GM12891 (cell line): ENCODE measurements at regions not wholly inside any gene's neighbourhood (a gene's known extent, or its start where the extent isn't known, plus 50 kb on each side); places are given as distances from the start of the nearest gene placed in this dataset.

Experiments
- DNase-seq: peaks from one replicate; pipeline ENCODE4 v3.0.0; 2011; ENCODE audit warnings: low spot score; ENCODE audit not compliant: insufficient read length
- FAIRE-seq: peaks from 2 replicates; lab custom pipeline; 2011; peaks lifted over from hg19 to GRCh38; lab: Jason Lieb, UNC
- PAX5 ChIP-seq: IDR thresholded peaks from 2 replicates; pipeline ENCODE4 v1.6.1; 2011; ENCODE audit warnings: low read length, moderate library complexity, mild to moderate bottlenecking; ENCODE audit not compliant: insufficient read depth, severe bottlenecking
- POLR2A ChIP-seq: IDR thresholded peaks from 2 replicates; pipeline ENCODE4 v1.6.1; 2011; ENCODE audit warnings: low read depth, low read length, control low read depth
- POLR2AphosphoS5 ChIP-seq: IDR thresholded peaks from 2 replicates; pipeline ENCODE4 v1.6.1; 2011; ENCODE audit warnings: low read depth, low read length, control low read depth
- POU2F2 ChIP-seq: IDR thresholded peaks from 2 replicates; pipeline ENCODE4 v1.6.1; 2011; ENCODE audit warnings: low read depth, mild to moderate bottlenecking, control low read depth, low read length, moderate library complexity
- SPI1 ChIP-seq: IDR thresholded peaks from 2 replicates; pipeline ENCODE4 v1.6.1; 2011; ENCODE audit warnings: low read depth, low read length, control low read depth
- TAF1 ChIP-seq: IDR thresholded peaks from 2 replicates; pipeline ENCODE4 v1.6.1; 2011; ENCODE audit warnings: low read depth, low read length, control low read depth

DNA sequence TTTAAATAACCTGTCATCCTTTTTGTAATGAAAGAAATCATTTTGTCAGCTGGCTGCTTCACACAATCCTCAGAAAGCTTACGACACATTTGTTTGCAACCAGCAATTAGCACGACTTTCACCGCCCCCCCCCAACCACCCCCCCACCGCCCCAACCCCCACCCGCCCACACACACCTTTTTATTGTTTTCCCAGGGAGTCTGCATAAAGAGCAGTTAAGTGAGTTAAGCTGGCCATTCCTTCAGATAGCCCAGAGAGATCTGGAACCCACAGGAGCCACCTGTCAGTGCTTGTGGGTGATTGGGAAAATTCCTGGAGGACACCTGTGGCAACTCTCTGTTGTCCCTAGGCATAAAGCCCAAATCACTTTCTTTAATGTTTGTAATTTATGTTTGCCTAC is 175.7 kb upstream of the FMR1 start:
- no peak for FAIRE-seq
- TF ChIP-seq POLR2AphosphoS5 (no peak), TAF1 (no peak), SPI1 (no peak), PAX5 (no peak), POU2F2 (no peak), POLR2A (no peak)
- no peak for DNase-seq

DNA sequence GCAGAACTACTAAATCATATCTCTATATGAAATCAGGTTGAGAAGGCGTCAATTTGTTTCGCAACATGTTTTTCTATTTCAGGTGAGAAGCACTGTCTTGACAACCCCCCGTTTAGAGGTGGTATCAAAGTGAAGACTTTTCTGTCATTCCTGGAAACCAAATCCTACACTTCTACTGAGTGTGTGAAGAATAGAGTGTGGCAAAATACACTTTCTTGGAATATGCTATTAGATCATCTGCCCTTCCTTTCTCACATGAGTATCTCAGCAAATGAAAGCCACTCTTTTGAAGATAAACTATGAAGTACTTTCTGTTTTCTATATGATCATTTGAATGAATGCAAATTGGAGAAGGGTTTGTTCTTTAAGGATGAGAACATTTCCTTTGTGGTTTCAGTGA is 174.0 kb upstream of the FMR1 start:
- TF ChIP-seq POU2F2 (no peak), PAX5 (no peak), POLR2A (no peak), POLR2AphosphoS5 (no peak), TAF1 (no peak), SPI1 (no peak)
- FAIRE-seq = no peak
- no peak for DNase-seq

DNA sequence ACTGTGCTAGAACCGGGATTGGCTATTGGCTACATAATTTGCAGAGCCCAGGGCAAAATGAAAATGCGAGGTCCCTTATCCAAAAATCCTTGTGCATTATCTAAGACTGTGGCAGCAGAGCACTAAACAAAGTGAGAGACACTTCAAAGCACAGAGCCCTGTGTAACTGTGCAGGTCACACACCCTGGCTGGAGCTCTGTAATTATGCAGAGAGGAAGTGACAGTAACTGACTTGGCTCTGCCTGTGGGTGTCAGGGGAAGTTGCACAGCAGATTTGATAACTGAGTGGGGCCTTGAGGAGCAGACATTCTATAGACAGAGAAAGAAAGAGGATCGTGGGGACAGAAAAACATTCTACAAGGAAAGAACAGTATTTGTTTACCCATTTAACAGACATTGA is 173.5 kb upstream of the FMR1 start:
- FAIRE-seq = no peak
- DNase-seq = no peak
- TF ChIP-seq SPI1 (no peak), TAF1 (no peak), POU2F2 (no peak), PAX5 (no peak), POLR2A (no peak), POLR2AphosphoS5 (no peak)

DNA sequence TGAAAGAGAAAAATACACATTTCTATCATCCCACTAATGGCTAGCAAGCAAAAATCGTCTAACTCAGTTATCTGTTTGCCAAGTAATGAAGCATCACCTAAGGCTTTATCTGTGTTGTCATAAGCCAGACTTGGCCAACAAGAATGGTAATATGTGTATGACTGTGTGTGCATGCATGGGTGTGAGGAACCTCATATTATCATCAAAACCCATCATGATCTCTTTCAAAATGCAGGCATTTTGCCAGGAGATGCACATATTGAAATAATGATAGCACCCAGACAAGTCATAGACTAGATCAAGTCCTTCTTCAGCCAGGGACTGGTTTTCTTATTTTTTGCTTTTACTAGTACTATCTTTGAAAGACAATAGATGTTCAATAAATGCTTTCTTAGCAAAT is 172.5 kb upstream of the FMR1 start:
- no peak for FAIRE-seq

DNA sequence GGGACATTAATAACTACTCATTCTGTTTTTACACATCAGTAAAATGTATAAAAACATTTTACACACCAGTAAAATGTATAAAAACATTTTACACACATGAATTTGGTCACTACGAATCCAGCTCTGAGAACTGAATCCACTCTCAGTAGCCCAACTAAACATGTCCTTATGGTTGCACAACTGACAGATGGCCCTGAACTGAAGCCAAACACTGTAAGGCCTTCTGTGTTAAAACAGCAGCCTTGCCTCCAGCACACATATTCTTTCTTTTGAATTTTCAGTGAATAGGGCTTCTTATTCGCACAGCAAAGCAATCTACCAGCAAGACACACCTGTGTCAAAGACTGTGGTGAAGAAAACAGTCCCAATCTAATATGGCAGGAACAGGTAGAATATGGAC is 169.9 kb upstream of the FMR1 start:
- FAIRE-seq (no peak), DNase-seq (no peak)
- no peak for TF ChIP-seq PAX5
- TF ChIP-seq POLR2A = no peak
- TF ChIP-seq TAF1 = no peak
- TF ChIP-seq SPI1 = no peak
- no peak for TF ChIP-seq POU2F2

More for the DNA sequence above, 172.5 kb upstream of the FMR1 start:
- no peak for TF ChIP-seq SPI1
- TF ChIP-seq TAF1 = no peak
- TF ChIP-seq POU2F2 = no peak
- TF ChIP-seq POLR2A = no peak
- TF ChIP-seq POLR2AphosphoS5 = no peak
- no peak for TF ChIP-seq PAX5
- DNase-seq = no peak

DNA sequence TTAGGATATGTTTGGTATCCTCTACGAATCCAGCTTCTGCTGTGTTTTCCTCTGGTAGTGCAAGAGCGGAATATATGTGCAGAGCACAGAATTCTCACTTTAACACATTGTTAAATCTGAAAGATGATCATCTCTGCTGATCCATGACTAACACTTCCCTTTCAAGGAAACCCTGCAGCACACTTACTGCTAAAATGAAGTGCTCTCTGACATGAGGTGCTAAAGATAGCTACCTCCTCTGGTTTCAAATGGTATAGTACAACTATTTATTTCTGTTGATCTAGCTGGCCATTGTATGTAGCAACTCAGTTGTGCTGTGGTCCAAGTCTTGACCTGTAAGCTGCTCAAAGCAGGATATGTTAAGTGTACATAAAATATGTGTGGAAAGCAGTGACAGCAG is 162.4 kb upstream of the FMR1 start:
- DNase-seq (no peak), FAIRE-seq (no peak)
- TF ChIP-seq PAX5 (no peak), TAF1 (no peak), POU2F2 (no peak), POLR2A (no peak), POLR2AphosphoS5 (no peak), SPI1 (no peak)

DNA sequence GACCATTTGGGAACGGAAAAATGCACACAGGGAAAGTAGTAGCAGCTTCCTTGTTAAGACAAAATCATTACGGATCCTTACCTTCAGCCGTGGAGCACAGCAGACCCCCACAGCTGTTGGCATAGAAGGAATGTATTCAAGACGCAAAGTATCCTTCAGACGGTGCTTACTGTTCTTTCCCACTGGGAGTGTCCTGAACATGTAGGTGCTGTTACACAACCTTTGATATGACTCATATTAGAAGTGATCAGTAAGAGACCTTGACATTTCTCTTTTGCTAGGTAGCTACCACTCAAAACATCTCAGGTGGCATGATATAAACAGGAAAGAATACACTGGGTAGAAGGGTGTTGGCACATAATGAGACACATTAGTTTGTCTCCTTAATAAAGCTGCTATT is 154.0 kb upstream of the FMR1 start:
- TF ChIP-seq TAF1 = no peak
- no peak for TF ChIP-seq POLR2A
- no peak for TF ChIP-seq SPI1
- TF ChIP-seq POLR2AphosphoS5 = no peak
- no peak for TF ChIP-seq PAX5
- no peak for TF ChIP-seq POU2F2
- DNase-seq = no peak

GRCh38 chrX:147763131-147763530 is 148.6 kb upstream of the FMR1 start:
- DNase-seq (no peak), FAIRE-seq (no peak)
- no peak for TF ChIP-seq SPI1
- TF ChIP-seq POLR2AphosphoS5 = no peak
- TF ChIP-seq TAF1 = no peak
- no peak for TF ChIP-seq PAX5
- TF ChIP-seq POU2F2 = no peak
- no peak for TF ChIP-seq POLR2A

More for the DNA sequence above, 154.0 kb upstream of the FMR1 start:
- FAIRE-seq = no peak

- DNase-seq = no peak
- TF ChIP-seq PAX5 (no peak), POLR2AphosphoS5 (no peak)
- FAIRE-seq = no peak
Observed at GRCh38 chrX:147764868-147765267, 146.9 kb upstream of the FMR1 start.

DNA sequence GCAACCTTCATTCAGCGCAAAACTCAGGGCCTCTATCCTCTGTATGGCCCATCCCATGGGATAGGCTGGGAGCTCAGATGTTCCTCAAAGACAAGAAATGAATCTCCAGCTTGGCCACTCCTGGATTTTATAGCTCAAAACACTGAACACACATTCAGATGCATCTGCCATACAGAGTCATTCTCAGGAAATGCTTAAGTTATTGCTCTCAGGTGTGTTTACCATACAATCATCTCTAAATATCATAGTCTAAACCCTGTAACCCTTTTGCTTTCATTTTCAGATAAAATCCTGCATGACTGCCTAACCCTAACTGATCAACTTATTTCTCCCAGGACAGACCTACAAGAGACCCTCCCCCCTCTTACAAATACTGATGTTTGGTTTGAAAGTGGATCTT is 140.9 kb upstream of the FMR1 start:
- TF ChIP-seq SPI1 (no peak), POU2F2 (no peak), TAF1 (no peak), POLR2A (no peak)
- DNase-seq (no peak), FAIRE-seq (no peak)

DNA sequence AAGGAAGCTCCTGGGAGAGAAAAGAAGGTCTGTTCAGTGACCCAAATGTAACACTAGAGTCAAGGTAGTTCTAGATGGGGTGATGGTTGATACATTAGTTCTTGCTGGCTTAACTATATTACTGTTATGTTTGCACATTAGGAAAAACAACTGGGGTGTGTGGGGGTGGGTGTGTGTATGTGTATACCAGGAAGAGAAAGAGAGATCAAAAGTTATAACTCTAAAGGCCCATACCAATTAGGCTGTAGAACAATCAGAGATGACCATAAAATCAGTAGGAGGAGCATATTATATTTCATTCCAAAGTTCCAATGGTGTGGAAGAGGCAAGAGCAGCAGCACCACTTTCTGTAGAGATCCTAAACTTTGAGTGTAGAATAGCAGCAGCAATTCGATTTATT is 134.7 kb upstream of the FMR1 start:
- FAIRE-seq (no peak), DNase-seq (no peak)
- no peak for TF ChIP-seq SPI1
- TF ChIP-seq POU2F2 = no peak
- no peak for TF ChIP-seq POLR2AphosphoS5
- no peak for TF ChIP-seq PAX5
- no peak for TF ChIP-seq POLR2A
- no peak for TF ChIP-seq TAF1
